ENCODE measurements at regions not wholly inside any gene's neighbourhood (a gene's known extent, or its start where the extent isn't known, plus 50 kb on each side); places are given as distances from the start of the nearest gene placed in this dataset.

DNA sequence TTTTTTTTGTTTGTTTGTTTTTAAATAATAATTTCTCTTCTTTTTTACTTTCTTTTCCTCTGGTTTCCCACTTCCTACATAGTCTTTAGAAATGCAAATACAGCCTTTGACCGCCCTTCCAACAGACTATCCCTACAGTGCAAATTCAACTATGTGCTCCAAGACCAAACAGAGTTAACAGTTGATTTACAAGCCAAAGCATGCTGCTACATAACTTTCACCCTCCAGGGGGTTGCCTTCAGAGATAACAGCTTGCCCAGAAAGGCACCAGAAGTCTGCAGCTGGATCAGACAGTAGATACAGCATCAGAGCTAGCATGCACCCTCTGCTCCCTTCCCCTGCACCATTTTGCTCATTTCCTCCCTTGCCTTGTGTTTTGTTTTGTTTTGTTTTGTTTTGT is 539.0 kb downstream of the ZWINT start:
- ATAC-seq (no peak), DNase-seq (ENCODE audit: low read depth, low spot score) (no peak), FAIRE-seq (no peak)
- RAD21 ChIA-PET (ENCODE audit: unreplicated experiment): no interaction called here
- POLR2A ChIA-PET: no interaction called here
- no peak overlapping the region for H3K27ac ChIP-seq (ENCODE audit: control insufficient read depth, insufficient read depth)
- no peaks in the 10 kb centered on the region for H4K20me1 ChIP-seq (ENCODE audit: control insufficient read depth, insufficient read depth)
- no peak for TF ChIP-seq EGR1 (IDR thresholded peaks at IDR 0.05; ENCODE audit: borderline replicate concordance in 1 of 2, low read depth in 2 of 2, low read length in 2 of 2)
- no peak overlapping the region for H3K4me3 ChIP-seq
- H3K9ac ChIP-seq (ENCODE audit: control insufficient read depth, insufficient read depth, low read length): no peak overlapping the region
- in situ Hi-C loops (cut with MboI): no loop called here
- 42% methylated on average over 1 of the region's 1 CpG for WGBS (ENCODE audit: insufficient coverage, insufficient replicate concordance, low lambda C conversion rate, missing lambda C conversion rate)
- SMC1A ChIA-PET (ENCODE audit: uncharacterized antibody, unreplicated experiment): no interaction called here
- intact Hi-C loops (cut with micrococcal nuclease; ENCODE audit: unreplicated experiment): no loop called here
- H3K79me2 ChIP-seq (ENCODE audit: control insufficient read depth, insufficient read depth, low read length): no peaks in the 10 kb centered on the region
- BruUV-seq (replicated peaks): no TSS peak
- CTCF ChIA-PET: no interaction called here
- no peaks in the 10 kb centered on the region for H3K4me1 ChIP-seq (ENCODE audit: control insufficient read depth, insufficient read depth, low read length)
- no peak overlapping the region for H2AFZ ChIP-seq (ENCODE audit: control insufficient read depth, low read depth, low read length)
- H3K36me3 ChIP-seq (ENCODE audit: control insufficient read depth in 2 of 2, insufficient read depth in 2 of 2, low read length in 1 of 2): no peaks in the 10 kb centered on the region
- H3K9me3 ChIP-seq (replicated peaks; ENCODE audit: control insufficient read depth, insufficient read depth, low read length): no peaks in the 10 kb centered on the region
- H3K27me3 ChIP-seq (replicated peaks in 1 of 2; ENCODE audit: control insufficient read depth in 2 of 2, insufficient read depth in 2 of 2, low read length in 1 of 2): no peaks in the 10 kb centered on the region
- H3K4me2 ChIP-seq (ENCODE audit: control insufficient read depth, insufficient read depth): no peak overlapping the region

DNA sequence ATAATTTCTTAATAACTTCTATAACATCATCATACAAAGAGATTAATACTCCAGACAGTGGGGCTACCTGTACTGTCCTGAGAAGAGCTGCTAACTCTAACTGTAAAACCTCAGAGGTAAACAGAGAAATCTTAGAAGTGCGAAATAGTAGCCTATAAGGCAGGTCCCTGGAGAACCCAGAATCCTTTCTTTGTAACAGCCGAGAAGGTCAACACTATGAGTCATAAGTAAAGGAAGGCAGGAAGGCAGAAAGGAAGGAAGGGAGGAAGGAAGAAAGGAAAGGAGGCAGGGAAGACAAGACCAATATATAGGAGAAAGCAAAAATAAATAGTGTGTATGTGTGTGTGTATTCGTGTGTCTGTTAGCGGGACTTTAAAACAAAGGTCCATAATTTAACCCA is 540.6 kb downstream of the ZWINT start:
- POLR2A ChIA-PET: no interaction called here
- H3K27ac ChIP-seq (ENCODE audit: control insufficient read depth, insufficient read depth): no peak overlapping the region
- H3K4me3 ChIP-seq: no peak overlapping the region
- H3K4me1 ChIP-seq (ENCODE audit: control insufficient read depth, insufficient read depth, low read length): no peaks in the 10 kb centered on the region
- RAD21 ChIA-PET (ENCODE audit: unreplicated experiment): no interaction called here
- H3K36me3 ChIP-seq (ENCODE audit: control insufficient read depth in 2 of 2, insufficient read depth in 2 of 2, low read length in 1 of 2): no peaks in the 10 kb centered on the region
- 46% methylated on average over 4 of the region's 4 CpGs for WGBS (ENCODE audit: insufficient coverage, insufficient replicate concordance, low lambda C conversion rate, missing lambda C conversion rate)
- no peaks in the 10 kb centered on the region for H3K27me3 ChIP-seq (replicated peaks in 1 of 2; ENCODE audit: control insufficient read depth in 2 of 2, insufficient read depth in 2 of 2, low read length in 1 of 2)
- H3K9ac ChIP-seq (ENCODE audit: control insufficient read depth, insufficient read depth, low read length): no peak overlapping the region
- no peak for FAIRE-seq
- CTCF ChIA-PET: no interaction called here
- no peak overlapping the region for H3K4me2 ChIP-seq (ENCODE audit: control insufficient read depth, insufficient read depth)
- in situ Hi-C loops (cut with MboI): no loop called here
- no peak overlapping the region for H2AFZ ChIP-seq (ENCODE audit: control insufficient read depth, low read depth, low read length)
- SMC1A ChIA-PET (ENCODE audit: uncharacterized antibody, unreplicated experiment): interaction anchor here (0.6 kb wide), 1 partner anchor 461 kb away, joined by 3 read pairs; no protein-coding TSS in a partner anchor
- BruUV-seq (replicated peaks): no TSS peak
- no peak for ATAC-seq
- intact Hi-C loops (cut with micrococcal nuclease; ENCODE audit: unreplicated experiment): no loop called here
- TF ChIP-seq, protein P1, sequence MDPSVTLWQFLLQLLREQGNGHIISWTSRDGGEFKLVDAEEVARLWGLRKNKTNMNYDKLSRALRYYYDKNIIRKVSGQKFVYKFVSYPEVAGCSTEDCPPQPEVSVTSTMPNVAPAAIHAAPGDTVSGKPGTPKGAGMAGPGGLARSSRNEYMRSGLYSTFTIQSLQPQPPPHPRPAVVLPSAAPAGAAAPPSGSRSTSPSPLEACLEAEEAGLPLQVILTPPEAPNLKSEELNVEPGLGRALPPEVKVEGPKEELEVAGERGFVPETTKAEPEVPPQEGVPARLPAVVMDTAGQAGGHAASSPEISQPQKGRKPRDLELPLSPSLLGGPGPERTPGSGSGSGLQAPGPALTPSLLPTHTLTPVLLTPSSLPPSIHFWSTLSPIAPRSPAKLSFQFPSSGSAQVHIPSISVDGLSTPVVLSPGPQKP (IDR thresholded peaks at IDR 0.05; ENCODE audit: low read depth, low read length): no peak
- TF ChIP-seq, protein P2, sequence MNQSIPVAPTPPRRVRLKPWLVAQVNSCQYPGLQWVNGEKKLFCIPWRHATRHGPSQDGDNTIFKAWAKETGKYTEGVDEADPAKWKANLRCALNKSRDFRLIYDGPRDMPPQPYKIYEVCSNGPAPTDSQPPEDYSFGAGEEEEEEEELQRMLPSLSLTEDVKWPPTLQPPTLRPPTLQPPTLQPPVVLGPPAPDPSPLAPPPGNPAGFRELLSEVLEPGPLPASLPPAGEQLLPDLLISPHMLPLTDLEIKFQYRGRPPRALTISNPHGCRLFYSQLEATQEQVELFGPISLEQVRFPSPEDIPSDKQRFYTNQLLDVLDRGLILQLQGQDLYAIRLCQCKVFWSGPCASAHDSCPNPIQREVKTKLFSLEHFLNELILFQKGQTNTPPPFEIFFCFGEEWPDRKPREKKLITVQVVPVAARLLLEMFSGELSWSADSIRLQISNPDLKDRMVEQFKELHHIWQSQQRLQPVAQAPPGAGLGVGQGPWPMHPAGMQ (IDR thresholded peaks at IDR 0.05; ENCODE audit: borderline replicate concordance): no peak
- TF ChIP-seq ETV6 (conservative IDR thresholded peaks at IDR 0.05 in 1 of 2, IDR thresholded peaks at IDR 0.05 in 1 of 2; ENCODE audit: borderline replicate concordance in 1 of 2, low read depth in 1 of 2): no peak
- TF ChIP-seq, protein P3, sequence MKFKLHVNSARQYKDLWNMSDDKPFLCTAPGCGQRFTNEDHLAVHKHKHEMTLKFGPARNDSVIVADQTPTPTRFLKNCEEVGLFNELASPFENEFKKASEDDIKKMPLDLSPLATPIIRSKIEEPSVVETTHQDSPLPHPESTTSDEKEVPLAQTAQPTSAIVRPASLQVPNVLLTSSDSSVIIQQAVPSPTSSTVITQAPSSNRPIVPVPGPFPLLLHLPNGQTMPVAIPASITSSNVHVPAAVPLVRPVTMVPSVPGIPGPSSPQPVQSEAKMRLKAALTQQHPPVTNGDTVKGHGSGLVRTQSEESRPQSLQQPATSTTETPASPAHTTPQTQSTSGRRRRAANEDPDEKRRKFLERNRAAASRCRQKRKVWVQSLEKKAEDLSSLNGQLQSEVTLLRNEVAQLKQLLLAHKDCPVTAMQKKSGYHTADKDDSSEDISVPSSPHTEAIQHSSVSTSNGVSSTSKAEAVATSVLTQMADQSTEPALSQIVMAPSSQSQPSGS (IDR thresholded peaks at IDR 0.05; ENCODE audit: low read length): no peak
- H3K9me3 ChIP-seq (replicated peaks; ENCODE audit: control insufficient read depth, insufficient read depth, low read length): no peaks in the 10 kb centered on the region
- H4K20me1 ChIP-seq (ENCODE audit: control insufficient read depth, insufficient read depth): no peaks in the 10 kb centered on the region
- DNase-seq (ENCODE audit: low read depth, low spot score): no peak
- H3K79me2 ChIP-seq (ENCODE audit: control insufficient read depth, insufficient read depth, low read length): no peaks in the 10 kb centered on the region
